ENCODE measurements at regions not wholly inside any gene's neighbourhood (a gene's known extent, or its start where the extent isn't known, plus 50 kb on each side); places are given as distances from the start of the nearest gene placed in this dataset.

GRCh38 chr20:61045876-61046585, 206.0 kb upstream of the CDH4 start:
- TF ChIP-seq REST (IDR thresholded peaks at IDR 0.05; ENCODE audit: insufficient read depth in 1 of 2, low read depth in 2 of 2, low read length in 2 of 2), result no peak
- TF ChIP-seq TAF1 (IDR thresholded peaks at IDR 0.05; ENCODE audit: borderline replicate concordance, insufficient read depth, low read length), result no peak
- TF ChIP-seq SIN3A (IDR thresholded peaks at IDR 0.05; ENCODE audit: borderline replicate concordance, insufficient read depth, low read length), result no peak
- no peak for TF ChIP-seq POLR2AphosphoS5 (IDR thresholded peaks at IDR 0.05; ENCODE audit: low read depth, low read length)
- TF ChIP-seq FOXP2 (optimal IDR thresholded peaks at IDR 0.05; ENCODE audit: borderline replicate concordance, extremely low read depth, extremely low read length, insufficient read depth), result no peak

- TF ChIP-seq REST (IDR thresholded peaks at IDR 0.05; ENCODE audit: insufficient read depth in 1 of 2, low read depth in 2 of 2, low read length in 2 of 2) (no peak), SIN3A (IDR thresholded peaks at IDR 0.05; ENCODE audit: borderline replicate concordance, insufficient read depth, low read length) (no peak), FOXP2 (optimal IDR thresholded peaks at IDR 0.05; ENCODE audit: borderline replicate concordance, extremely low read depth, extremely low read length, insufficient read depth) (no peak), POLR2AphosphoS5 (IDR thresholded peaks at IDR 0.05; ENCODE audit: low read depth, low read length) (no peak), TAF1 (IDR thresholded peaks at IDR 0.05; ENCODE audit: borderline replicate concordance, insufficient read depth, low read length) (no peak)
These were observed 205.2 kb upstream of the CDH4 start for GRCh38 chr20:61046721-61047351.

- no peak for TF ChIP-seq POLR2AphosphoS5 (IDR thresholded peaks at IDR 0.05; ENCODE audit: low read depth, low read length)
- no peak for TF ChIP-seq SIN3A (IDR thresholded peaks at IDR 0.05; ENCODE audit: borderline replicate concordance, insufficient read depth, low read length)
- TF ChIP-seq REST (IDR thresholded peaks at IDR 0.05; ENCODE audit: insufficient read depth in 1 of 2, low read depth in 2 of 2, low read length in 2 of 2), result no peak
- TF ChIP-seq TAF1 (IDR thresholded peaks at IDR 0.05; ENCODE audit: borderline replicate concordance, insufficient read depth, low read length), result no peak
These were observed 204.5 kb upstream of the CDH4 start for GRCh38 chr20:61047515-61047914.

- TF ChIP-seq POLR2AphosphoS5 (IDR thresholded peaks at IDR 0.05; ENCODE audit: low read depth, low read length), result no peak
These were observed 203.8 kb upstream of the CDH4 start for GRCh38 chr20:61048302-61048701.

- TF ChIP-seq SIN3A (IDR thresholded peaks at IDR 0.05; ENCODE audit: borderline replicate concordance, insufficient read depth, low read length) (no peak), REST (IDR thresholded peaks at IDR 0.05; ENCODE audit: insufficient read depth in 1 of 2, low read depth in 2 of 2, low read length in 2 of 2) (no peak), POLR2AphosphoS5 (IDR thresholded peaks at IDR 0.05; ENCODE audit: low read depth, low read length) (no peak), TAF1 (IDR thresholded peaks at IDR 0.05; ENCODE audit: borderline replicate concordance, insufficient read depth, low read length) (no peak), FOXP2 (optimal IDR thresholded peaks at IDR 0.05; ENCODE audit: borderline replicate concordance, extremely low read depth, extremely low read length, insufficient read depth) (no peak)
These were observed 202.4 kb upstream of the CDH4 start for GRCh38 chr20:61049684-61050083.

Measured in PFSK-1 (cell line).